ENCODE measurements at regions not wholly inside any gene's neighbourhood (a gene's known extent, or its start where the extent isn't known, plus 50 kb on each side); places are given as distances from the start of the nearest gene placed in this dataset.

DNA sequence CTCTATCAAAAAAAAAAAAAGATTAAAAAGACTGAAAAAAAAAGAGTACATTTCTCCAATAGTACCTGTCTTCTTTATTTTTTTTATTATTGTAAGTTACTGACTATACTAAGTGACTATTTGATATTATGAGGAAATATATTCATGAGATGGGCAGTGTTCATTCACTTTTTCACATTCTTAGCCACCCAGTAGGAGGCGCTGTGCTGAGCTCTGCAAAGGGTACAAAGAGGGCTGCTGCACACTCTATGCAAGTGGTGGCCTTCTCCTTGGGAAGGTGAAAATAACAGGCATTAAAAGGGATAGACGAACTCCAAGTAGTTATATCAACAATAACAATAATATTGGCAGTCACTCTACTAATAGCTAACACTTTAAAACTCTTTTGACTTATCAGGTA, 1034.9 kb upstream of the FANCL start:
- TF ChIP-seq NR2C2 (IDR thresholded peaks at IDR 0.05; ENCODE audit: borderline replicate concordance, control insufficient read depth, insufficient read length, low read depth) (no peak), PBX3 (IDR thresholded peaks at IDR 0.05; ENCODE audit: insufficient replicate concordance, low read depth, low read length) (no peak), SMARCA5 (IDR thresholded peaks at IDR 0.05) (no peak), CTCF (IDR thresholded peaks at IDR 0.05 in 2 of 3, conservative IDR thresholded peaks at IDR 0.05 in 1 of 3; ENCODE audit: control insufficient read depth in 2 of 3, extremely low read depth in 1 of 3, insufficient read depth in 1 of 3, low read depth in 3 of 3, low read length in 3 of 3) (peak; percentile 19 to 65 (median 55)), POLR2A (IDR thresholded peaks at IDR 0.05; ENCODE audit: low read depth, low read length) (no peak), NRF1 (conservative IDR thresholded peaks at IDR 0.05; ENCODE audit: low read depth, low read length) (no peak), ASH2L (IDR thresholded peaks at IDR 0.05; ENCODE audit: borderline replicate concordance, low read depth) (no peak), NFIC (IDR thresholded peaks at IDR 0.05; ENCODE audit: low read depth, low read length) (no peak), CREM (IDR thresholded peaks at IDR 0.05; ENCODE audit: low read depth) (no peak), POLR2AphosphoS5 (IDR thresholded peaks at IDR 0.05; ENCODE audit: low read length) (no peak)

Measured in GM12878 (cell line).